ENCODE measurements at regions not wholly inside any gene's neighbourhood (a gene's known extent, or its start where the extent isn't known, plus 50 kb on each side); places are given as distances from the start of the nearest gene placed in this dataset.

GRCh38 chr3:106860182-106860581, 517.1 kb upstream of the CCDC54 start:
- no peak for DNase-seq (ENCODE audit: low read depth)

DNA sequence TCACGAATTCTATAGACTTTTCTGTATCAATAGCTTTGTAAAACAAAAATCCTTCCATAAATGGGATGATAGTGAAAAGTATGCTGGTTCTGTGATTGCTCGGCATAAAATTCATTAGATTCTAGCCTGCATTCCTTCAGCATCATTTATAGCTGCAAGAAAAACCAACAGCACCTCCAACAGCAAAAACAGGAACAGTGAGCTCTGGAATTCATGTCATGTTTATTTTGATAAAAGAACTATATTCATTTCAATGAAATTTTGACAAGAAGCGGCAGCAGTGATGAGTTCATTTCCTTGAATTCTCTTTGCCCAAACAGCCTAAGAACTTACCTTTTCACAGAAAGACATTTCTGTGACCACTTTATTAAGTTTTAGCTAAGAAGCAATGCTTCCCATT, 515.2 kb upstream of the CCDC54 start:
- DNase-seq (ENCODE audit: low read depth) = peak; percentile 44

- no peak for DNase-seq (ENCODE audit: low read depth)
Measured at GRCh38 chr3:106877627-106878026, 499.6 kb upstream of the CCDC54 start.

DNA sequence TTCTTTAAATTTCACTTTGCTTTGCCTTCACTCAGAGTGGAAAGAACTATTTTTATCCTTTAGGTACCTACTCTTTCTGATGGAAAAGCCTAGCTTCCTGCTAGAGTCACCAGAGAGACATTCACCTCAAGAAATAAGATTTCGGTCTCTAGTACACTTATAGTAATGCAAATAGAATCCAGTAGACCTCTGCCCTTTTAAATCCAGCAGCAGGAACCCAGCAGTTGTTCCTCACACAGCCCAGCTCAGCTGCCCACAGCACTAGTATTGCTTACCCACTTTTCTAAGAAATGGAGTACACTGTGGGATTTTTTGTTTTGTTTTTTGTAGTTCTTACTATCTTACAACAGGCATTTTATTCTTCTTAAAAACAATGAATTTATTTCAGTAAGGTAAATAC, 497.0 kb upstream of the CCDC54 start:
- no peak for DNase-seq (ENCODE audit: low read depth)

GRCh38 chr3:106881186-106881585, 496.1 kb upstream of the CCDC54 start:
- DNase-seq (ENCODE audit: low read depth) = no peak

- no peak for DNase-seq (ENCODE audit: low read depth)
Measured at GRCh38 chr3:106882297-106882696, 494.9 kb upstream of the CCDC54 start.

DNA sequence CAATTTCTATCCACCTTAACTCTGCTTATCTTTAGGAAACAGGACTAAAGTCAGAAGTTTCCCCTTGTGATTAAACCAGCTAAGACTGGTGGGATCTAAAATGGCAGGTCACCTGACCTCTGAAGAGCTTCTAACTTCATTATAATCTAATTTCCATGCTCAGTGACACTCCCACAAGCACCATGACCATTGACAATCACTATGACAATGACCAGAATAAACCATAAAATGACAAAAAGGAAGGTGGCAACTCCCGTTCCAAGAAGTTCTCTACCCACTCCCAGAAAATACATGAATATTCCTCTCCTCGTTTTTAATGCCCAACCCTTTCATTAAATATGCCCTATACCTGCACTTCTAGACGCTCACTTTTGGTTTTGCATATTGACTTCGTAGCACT, 471.2 kb upstream of the CCDC54 start:
- no peak for DNase-seq (ENCODE audit: low read depth)

DNA sequence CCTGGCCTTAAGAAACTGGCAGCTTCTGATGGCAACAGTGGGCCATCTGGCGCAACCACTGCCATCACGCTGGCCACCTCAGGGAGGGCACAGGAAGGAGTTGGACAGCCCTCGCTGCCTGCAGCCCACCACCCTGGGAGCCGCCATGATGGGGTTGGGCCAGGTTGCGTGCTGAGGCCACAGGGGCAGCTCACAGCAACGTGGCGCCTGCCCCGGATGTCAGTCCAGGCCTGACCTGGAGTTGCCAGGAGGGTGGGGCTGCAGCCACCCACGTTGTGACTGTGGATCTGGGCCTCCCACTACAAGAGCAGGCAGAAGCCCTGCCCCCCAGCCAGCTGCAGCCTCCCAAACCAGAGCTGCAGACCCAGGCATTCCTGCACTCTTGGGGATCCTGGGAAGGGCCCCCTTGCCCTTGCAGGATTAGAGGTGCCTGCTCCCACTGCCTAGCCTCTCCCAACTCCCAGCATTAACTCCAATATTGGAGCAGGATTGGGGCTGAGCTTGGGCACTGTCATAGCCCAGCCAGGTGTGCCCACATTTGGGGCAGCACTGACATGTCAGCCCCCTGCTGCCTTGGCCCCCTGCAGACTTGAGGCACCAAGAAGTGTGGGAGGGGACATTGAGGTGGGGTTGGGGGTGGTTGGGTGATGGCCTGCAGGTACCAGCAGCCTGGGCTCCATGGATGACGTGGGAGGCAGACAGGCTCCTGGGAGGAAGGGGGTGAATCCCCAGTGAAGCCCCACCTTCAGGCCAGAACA, 468.9 kb upstream of the CCDC54 start:
- DNase-seq (ENCODE audit: low read depth) = no peak

GRCh38 chr3:106913111-106913698, 464.0 kb upstream of the CCDC54 start:
- peak; percentile 17 for DNase-seq (ENCODE audit: low read depth)

GRCh38 chr3:106913966-106914365, 463.3 kb upstream of the CCDC54 start:
- DNase-seq (ENCODE audit: low read depth) = no peak

- DNase-seq (ENCODE audit: low read depth) = no peak
Measured at GRCh38 chr3:106920609-106921008, 456.6 kb upstream of the CCDC54 start.

- no peak for DNase-seq (ENCODE audit: low read depth)
Measured at GRCh38 chr3:106929081-106929480, 448.2 kb upstream of the CCDC54 start.

GRCh38 chr3:106930086-106930485, 447.2 kb upstream of the CCDC54 start:
- DNase-seq (ENCODE audit: low read depth) = no peak

- no peak for DNase-seq (ENCODE audit: low read depth)
Measured at GRCh38 chr3:106931904-106932303, 445.3 kb upstream of the CCDC54 start.

GRCh38 chr3:106936337-106936736, 440.9 kb upstream of the CCDC54 start:
- DNase-seq (ENCODE audit: low read depth) = no peak

GRCh38 chr3:106942051-106942450, 435.2 kb upstream of the CCDC54 start:
- DNase-seq (ENCODE audit: low read depth) = no peak

DNA sequence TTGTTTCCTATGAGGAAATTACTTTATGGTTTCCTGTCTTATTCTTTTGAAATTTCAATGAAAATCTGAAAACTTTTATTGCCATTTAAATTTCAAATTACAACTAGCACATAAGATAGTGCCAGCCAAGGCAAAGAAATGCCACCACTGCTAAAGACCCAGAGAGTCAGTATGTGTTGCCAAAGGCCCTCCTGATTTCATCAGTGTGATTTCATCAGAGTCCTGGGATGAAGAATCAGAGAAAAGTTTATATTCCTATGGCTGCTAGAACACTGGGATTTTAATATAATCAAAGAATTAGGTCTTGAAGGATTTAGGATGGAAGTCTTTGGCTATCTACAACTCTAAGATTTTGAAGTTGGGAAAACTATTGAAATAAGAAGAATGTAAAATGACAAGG, 434.2 kb upstream of the CCDC54 start:
- DNase-seq (ENCODE audit: low read depth) = no peak

- no peak for DNase-seq (ENCODE audit: low read depth)
Measured at GRCh38 chr3:106945435-106945834, 431.8 kb upstream of the CCDC54 start.

GRCh38 chr3:106946866-106947265, 430.4 kb upstream of the CCDC54 start:
- no peak for DNase-seq (ENCODE audit: low read depth)

DNA sequence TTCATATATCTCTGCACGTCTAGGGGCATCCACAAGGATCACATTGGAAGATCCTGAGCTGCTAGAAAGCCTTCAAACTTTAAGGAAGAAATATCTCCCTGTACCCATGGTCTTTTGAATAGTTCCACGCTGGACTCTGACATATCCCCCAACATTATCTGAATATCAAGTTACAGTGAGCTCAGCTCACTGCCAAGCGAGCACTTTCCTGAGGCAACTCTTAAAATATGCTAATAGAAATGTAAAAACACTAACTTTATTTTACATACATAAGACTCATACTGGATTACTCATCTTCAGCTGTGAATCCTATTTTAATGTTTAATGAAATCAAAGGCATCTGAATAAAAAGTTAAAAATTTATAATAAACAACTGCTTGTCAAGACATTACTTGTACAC, 420.2 kb upstream of the CCDC54 start:
- DNase-seq (ENCODE audit: low read depth) = no peak

- no peak for DNase-seq (ENCODE audit: low read depth)
Measured at GRCh38 chr3:106962993-106963392, 414.2 kb upstream of the CCDC54 start.

GRCh38 chr3:106963442-106963841, 413.8 kb upstream of the CCDC54 start:
- peak; percentile 66 for DNase-seq (ENCODE audit: low read depth)

GRCh38 chr3:106965307-106965706, 411.9 kb upstream of the CCDC54 start:
- no peak for DNase-seq (ENCODE audit: low read depth)

GRCh38 chr3:106969596-106969995, 407.6 kb upstream of the CCDC54 start:
- no peak for DNase-seq (ENCODE audit: low read depth)
